NCI-H187 treated with DMSO at 0.1 percent for 48 hours (cell line): ENCODE measurements at regions not wholly inside any gene's neighbourhood (a gene's known extent, or its start where the extent isn't known, plus 50 kb on each side); places are given as distances from the start of the nearest gene placed in this dataset.
"Not testable (repeated sequence)": the region's sequence is repeated elsewhere in the genome, so short reads cannot be mapped to it uniquely, and the experiment has no call there.

Experiments used
- DNase-seq: peaks from one replicate; lab custom pipeline; 2025; lab: John Stamatoyannopoulos, UW

DNA sequence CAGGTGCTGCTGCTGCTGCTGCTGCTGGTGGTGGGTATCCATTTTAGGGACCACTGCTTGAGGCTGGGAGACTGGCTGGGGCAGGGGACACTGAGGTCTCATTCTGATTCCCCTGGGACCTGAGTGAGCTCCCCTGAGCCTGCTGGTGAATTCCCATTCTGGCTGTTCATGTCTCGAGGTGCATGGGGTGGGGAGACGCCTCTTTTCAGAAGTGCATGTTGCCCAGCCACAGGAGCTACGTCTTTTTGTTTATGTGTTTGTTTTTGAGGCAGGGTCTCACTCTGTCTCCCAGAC lies 133.4 kb downstream of the RHOU start:
- DNase-seq: no peak

DNA sequence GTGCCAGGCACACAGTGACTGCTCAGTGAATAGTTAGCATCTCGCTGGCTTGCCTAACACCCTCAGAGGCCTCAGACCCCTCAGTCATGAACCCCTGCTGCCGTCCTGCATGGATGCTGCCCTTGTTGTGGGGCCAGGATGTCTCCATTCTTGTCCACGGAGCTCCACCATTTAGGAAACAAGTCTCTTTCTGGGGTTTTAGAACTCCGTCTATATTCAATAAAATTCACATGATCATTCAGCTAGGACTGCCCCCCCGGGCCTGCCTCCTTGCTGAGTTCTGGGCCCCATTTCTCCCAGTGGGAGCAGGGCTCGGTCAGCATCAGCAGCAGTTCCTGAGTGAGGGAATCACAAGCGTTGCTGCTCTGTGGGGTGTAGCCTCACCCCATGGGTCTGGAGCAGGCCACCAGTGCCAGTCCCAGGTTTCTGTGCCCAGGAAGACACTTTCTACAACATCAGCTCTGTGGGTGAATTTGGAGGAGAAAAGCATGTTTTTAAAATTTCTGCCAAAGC lies 134.1 kb downstream of the RHOU start:
- no peak for DNase-seq

DNA sequence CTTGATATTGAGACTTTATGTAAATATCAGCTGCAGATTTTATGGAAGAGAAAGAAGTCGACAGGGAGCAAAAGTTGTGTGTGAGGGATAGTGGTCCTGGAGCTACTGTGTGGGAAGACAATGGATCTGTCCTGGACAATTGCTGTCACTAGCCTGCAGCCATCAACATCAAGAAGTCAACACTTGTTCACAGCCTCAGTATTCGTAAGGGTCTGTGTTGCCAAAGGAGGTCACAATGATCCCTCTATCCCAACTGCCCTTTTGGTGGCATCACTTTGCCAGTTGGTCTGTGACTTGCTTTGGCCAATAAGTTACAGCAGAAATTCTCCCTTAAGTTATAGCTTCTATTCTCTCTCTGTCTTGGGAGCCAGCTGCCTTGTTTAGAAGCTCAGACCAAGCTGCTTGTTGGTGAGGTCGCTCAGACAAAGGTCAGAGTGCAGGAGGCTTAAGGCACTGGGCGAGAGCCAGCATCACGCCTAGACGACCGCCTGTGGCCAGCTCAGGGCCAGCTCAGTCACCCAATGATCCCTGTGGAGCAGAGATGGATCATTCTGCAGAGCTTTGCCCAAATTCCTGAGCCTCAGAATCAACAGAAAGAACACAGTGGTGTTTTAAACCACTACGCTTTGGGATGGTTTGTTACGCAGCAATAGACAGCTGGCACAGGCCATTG lies 134.9 kb downstream of the RHOU start:
- DNase-seq: no peak

- no peak for DNase-seq
Measured at GRCh38 chr1:228871314-228872061, 136.2 kb downstream of the RHOU start.

DNA sequence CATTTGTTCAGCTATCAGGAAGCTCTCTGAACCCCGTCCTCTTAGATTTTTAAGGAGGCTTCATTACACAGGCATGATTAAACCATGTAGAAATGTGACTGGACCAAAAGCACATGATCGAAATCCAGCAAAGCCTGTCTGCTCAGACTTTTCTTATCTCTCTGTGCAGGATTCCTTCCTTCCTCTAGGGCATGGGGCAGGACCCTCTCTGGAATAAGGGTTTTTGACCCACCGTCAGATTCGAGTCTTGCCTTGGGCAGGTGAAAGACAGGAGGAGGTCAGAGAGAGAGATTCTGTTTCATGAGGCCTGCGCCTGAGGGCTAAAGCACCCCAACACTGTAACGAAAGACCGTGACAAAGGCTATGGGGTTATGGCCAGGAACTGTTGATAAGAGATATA lies 136.8 kb downstream of the RHOU start:
- no peak for DNase-seq

DNA sequence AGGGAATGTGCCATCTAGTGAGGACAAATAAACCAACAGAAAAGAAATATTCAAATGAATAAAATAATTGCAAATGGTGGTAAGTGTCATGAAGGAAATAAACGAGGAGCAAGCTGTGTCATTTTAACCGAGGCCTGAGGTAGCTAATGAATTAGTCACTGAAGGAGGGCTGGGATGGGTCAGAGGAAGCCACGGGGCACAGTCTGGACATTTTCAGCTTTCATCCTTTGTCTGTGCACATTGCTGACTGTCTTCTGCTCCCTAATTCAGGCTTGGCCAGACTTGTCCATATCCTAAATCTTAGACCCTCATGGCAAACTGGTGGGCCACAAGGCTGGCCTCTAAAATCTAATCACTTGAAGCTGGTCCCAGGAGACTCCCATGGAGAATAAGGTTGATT lies 138.4 kb downstream of the RHOU start:
- no peak for DNase-seq

DNA sequence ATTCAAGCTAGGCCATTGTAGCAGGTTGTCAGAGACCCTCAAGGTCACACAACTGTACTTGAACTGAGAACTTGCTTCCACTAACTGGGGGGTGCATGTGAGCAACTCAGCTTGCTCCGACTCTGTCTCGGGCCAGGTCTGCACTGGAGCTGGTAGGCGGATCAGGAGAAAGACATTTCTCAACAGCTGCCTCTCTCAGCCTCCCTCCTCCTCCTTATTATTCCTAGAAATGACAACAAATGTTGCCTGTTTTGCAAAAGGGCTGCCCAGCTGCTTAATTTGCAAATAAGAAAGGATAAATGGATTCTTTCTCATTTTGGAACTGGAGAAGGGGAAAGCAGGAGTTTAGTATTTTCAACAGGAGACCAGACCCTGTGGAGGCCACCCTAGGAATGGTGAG lies 140.5 kb downstream of the RHOU start:
- DNase-seq: no peak

DNA sequence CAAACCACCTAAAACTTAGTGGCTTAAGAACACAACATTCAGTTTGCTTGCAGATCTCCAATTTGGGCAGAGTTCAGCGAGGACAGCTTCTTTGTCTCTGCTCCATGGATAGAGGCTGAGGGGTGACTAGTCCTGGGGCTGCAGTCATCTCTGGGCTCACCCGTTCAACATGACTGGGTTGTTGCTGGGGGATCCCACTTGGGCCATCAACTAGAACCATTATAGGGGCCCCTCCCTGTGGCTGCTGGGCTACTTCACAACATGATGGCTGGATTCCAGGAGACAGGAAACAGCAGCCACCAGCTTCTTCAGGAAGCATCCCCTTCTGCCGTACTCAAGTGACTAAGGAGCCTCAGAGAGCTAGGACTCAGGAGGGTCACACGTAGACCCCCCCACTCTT lies 140.9 kb downstream of the RHOU start:
- DNase-seq: no peak

DNA sequence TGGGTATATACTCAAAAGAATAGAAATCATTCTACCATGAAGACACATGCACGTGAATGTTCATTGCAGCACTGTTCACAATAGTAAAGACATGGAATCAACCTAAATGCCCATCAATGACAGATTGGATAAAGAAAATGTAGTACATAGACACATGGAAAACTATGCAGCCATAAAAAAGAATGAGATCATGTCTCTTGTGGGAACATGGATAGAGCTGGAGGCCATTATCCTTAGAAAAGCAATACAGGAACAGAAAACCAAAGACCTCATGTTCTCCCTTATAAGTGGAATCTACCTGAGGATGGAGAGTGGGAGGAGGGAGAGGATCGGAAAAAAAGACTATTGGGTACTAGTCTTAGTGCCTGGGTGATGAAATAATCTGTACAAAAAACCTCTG lies 143.9 kb downstream of the RHOU start:
- DNase-seq: no peak

GRCh38 chr1:228882041-228882770 lies 146.9 kb downstream of the RHOU start:
- no peak for DNase-seq

DNA sequence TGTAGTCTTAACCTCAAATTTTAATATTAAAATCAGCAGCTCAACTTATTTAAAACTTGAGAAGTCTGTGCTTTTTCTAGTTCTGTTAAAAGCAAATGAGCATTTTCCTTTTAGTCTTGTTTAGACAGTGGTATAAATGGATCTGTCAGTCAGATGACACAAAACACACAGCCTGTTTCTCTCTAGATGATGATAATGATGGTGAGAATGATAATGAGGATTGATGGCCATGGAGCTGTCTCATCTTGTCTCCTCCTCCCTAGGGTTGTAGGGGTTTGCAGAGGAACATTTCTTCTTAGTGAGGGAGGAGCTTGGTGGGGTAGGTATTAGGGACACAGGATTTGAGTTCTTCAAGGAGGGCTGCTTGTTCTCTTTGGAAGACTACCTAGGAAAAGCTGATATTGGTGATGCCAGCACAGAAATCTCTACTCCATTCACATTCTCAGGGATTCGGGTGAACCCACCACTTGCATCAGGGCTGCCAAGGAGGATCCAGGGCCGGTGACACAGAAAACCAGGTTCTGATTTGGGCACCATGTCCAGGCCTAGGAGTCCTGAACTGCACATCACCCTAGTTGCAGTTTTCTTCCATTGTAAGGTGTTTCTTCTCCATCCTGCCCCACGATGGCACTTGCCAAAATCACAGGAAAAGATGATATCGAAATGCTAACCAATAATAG lies 147.6 kb downstream of the RHOU start:
- DNase-seq: no peak

GRCh38 chr1:228883535-228883934 lies 148.3 kb downstream of the RHOU start:
- no peak for DNase-seq

DNA sequence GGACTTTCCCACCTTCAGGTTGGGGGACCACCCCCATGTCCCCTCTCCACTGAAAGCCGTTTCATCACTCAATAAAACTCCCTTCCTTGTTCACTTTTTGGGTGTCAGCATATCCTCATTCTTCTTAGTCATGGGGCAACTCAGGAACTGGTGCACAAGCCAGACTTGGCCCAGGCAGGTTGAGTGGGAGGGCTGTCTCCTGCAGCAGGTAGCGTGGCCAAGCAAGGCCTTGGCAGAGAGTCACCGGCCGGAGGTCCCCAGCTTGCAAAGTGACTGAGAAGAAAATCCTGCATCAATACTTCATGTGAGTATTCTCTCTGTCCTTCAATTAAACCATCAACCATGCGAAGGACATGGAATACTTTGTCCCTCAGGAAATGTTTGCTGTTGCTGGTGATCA lies 148.9 kb downstream of the RHOU start:
- DNase-seq: no peak

DNA sequence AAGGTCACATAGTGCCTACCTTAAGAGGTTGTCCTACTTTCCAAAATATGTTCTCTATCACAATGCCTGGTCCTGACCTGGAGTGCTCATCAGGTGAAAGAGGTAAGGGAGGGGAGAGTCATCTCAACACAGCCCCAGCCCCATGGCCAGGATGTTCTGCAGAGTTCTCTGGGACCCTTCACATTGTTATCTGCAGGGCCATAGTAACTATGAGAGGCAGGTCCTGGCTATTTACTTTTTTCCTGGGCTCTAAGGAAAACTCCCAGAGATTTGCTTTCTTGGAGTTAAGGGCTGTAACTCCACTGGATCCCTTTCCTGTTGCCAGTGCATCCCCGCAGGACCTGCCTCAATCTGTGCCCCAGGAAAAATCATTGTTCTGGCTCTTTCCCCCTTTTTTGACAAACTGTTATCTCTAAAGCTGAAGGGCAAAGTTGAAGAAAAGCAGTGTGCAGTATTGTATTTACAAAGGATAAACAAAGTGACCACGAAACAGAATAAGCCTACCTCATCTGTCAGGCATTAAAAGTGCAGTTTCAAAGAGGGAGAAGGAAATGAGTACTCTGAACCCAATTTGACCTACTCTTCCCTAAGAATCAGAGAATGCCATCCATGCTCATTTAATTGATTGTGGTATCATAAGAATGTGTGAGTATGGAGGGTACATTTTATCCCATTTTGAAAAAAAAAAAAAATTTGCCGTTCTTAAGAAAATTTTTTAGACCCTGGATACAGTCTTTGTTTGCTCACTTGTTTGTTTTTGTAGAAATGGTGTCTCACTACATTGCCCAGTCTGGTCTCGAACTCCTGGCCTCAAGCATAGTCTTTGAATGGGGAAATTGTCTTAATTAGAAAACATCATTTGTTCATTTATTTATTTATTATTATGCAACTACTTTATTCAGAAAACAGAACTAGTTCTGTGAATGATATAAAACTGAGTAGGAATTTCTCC lies 149.6 kb downstream of the RHOU start:
- no peak for DNase-seq

- no peak for DNase-seq
Measured at GRCh38 chr1:228885845-228886244, 150.6 kb downstream of the RHOU start.

- no peak for DNase-seq
Measured at GRCh38 chr1:228887101-228887500, 151.8 kb downstream of the RHOU start.

- DNase-seq: no peak
Measured at GRCh38 chr1:228887960-228888359, 152.7 kb downstream of the RHOU start.

DNA sequence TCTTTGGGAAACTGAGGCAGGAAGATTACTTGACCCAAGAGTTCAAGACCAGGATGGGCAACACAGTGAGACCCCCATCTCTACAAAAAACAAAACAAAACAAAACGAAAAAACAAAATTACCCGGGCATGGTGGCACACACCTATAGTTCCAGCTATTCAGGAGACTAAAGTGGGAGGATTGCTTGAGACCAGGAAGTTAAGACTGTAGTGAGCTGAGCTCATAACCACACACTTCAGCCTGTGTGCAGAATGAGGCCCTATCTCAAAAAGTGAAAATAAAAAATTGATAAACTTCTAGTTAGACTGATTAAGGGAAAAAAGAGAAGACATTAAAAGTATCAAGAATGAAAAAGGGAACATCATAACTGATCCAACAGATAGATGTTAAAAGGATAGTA lies 154.0 kb downstream of the RHOU start:
- no peak for DNase-seq

- DNase-seq: no peak
Measured at GRCh38 chr1:228891272-228892034, 156.2 kb downstream of the RHOU start.

DNA sequence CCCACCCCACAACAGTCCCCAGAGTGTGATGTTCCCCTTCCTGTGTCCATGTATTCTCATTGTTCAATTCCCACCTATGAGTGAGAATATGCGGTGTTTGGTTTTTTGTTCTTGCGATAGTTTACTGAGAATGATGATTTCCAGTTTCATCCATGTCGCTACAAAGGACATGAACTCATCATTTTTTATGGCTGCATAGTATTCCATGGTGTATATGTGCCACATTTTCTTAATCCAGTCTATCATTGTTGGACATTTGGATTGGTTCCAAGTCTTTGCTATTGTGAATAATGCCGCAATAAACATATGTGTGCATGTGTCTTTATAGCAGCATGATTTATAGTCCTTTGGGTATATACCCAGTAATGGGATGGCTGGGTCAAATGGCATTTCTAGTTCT lies 156.9 kb downstream of the RHOU start:
- not testable (repeated sequence) for DNase-seq
